Suprapubic skin (tissue), 4 donors: ENCODE measurements at regions not wholly inside any gene's neighbourhood (a gene's known extent, or its start where the extent isn't known, plus 50 kb on each side); places are given as distances from the start of the nearest gene placed in this dataset.

Experiments used
- DNase-seq, 2 donors: peaks; one replicate each; pipeline ENCODE4 v3.0.0-alpha.2; 2019; ENCODE audit warnings: low spot score in 2 of 2
- H3K27ac ChIP-seq: fragments of 200-600 bp; sonication (generic); one replicate; pipeline ENCODE4 v1.5.1; 2019
- H3K27me3 ChIP-seq: fragments of 200-600 bp; sonication (generic); one replicate; pipeline ENCODE4 v1.5.1; 2019
- H3K36me3 ChIP-seq: fragments of 200-600 bp; sonication (generic); one replicate; pipeline ENCODE4 v1.5.1; 2019
- H3K4me1 ChIP-seq: fragments of 200-600 bp; sonication (generic); one replicate; pipeline ENCODE4 v1.5.1; 2019
- H3K4me3 ChIP-seq: fragments of 200-600 bp; sonication (generic); one replicate; pipeline ENCODE4 v1.5.1; 2019; ENCODE audit warnings: mild to moderate bottlenecking
- H3K9me3 ChIP-seq: fragments of 200-600 bp; sonication (generic); one replicate; pipeline ENCODE4 v1.5.1; 2019
- EP300 ChIP-seq: sonication (generic); formaldehyde crosslinking; IDR thresholded peaks from one replicate; pipeline ENCODE4 v1.6.1; 2017; ENCODE audit warnings: antibody characterized with exemption
- POLR2A ChIP-seq, 2 donors: fragments of 450-650 bp; IDR thresholded peaks; one replicate each; pipeline ENCODE4 v1.6.1; 2017; ENCODE audit warnings: antibody characterized with exemption in 2 of 2, mild to moderate bottlenecking in 2 of 2, moderate library complexity in 2 of 2
- POLR2AphosphoS5 ChIP-seq, 3 donors: sonication (generic); formaldehyde crosslinking; IDR thresholded peaks; one replicate each; pipeline ENCODE4 v1.6.1; 2017; ENCODE audit warnings: antibody characterized with exemption in 3 of 3
- WGBS: methylation state at CpG from one replicate; pipeline ENCODE4 v1.1.5; 2018; 5-methylcytosine and 5-hydroxymethylcytosine counted together
- TF ChIP-seq, protein P1 (sequence below), 2 donors: fragments of 200-600 bp in 1 of 2; fragments of 450-650 bp in 1 of 2; sonication (generic) in 1 of 2; IDR thresholded peaks; one replicate each; pipeline ENCODE4 v1.5.1; 2016 to 2019; ENCODE audit warnings: antibody characterized with exemption in 2 of 2, mild to moderate bottlenecking in 1 of 2, moderate library complexity in 1 of 2

DNA sequence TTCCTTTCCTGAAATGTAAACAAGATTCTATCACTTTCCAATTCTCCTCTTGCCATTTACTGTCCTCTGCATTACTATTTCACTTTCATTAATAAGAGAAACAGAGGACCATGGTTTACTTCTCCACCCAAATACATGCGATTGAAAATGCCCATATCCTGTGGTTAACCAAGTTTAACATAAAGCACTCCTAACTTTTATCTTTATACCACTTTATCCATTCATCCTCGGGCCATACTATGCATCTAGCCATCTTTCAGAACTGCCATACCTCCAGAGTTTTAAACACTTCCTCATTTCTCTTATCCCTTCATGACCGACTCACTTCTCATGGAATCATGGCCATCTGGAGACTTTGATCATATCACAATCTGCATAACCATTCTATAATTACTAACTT is 1182.3 kb downstream of the CNTNAP5 start:
- DNase-seq = no peak
- WGBS = 76% methylated on average over 3 of the region's 3 CpGs
- no peak overlapping the region for H3K27ac ChIP-seq
- no peaks in the 10 kb centered on the region for H3K4me1 ChIP-seq
- H3K9me3 ChIP-seq = no peaks in the 10 kb centered on the region
- H3K27me3 ChIP-seq = no peaks in the 10 kb centered on the region
- H3K4me3 ChIP-seq = no peak overlapping the region
- no peaks in the 10 kb centered on the region for H3K36me3 ChIP-seq
- TF ChIP-seq POLR2A (IDR thresholded peaks at IDR 0.05) = no peak
- TF ChIP-seq, protein P1, sequence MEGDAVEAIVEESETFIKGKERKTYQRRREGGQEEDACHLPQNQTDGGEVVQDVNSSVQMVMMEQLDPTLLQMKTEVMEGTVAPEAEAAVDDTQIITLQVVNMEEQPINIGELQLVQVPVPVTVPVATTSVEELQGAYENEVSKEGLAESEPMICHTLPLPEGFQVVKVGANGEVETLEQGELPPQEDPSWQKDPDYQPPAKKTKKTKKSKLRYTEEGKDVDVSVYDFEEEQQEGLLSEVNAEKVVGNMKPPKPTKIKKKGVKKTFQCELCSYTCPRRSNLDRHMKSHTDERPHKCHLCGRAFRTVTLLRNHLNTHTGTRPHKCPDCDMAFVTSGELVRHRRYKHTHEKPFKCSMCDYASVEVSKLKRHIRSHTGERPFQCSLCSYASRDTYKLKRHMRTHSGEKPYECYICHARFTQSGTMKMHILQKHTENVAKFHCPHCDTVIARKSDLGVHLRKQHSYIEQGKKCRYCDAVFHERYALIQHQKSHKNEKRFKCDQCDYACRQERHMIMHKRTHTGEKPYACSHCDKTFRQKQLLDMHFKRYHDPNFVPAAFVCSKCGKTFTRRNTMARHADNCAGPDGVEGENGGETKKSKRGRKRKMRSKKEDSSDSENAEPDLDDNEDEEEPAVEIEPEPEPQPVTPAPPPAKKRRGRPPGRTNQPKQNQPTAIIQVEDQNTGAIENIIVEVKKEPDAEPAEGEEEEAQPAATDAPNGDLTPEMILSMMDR (IDR thresholded peaks at IDR 0.05) = no peak
- TF ChIP-seq EP300 = no peak
- no peak for TF ChIP-seq POLR2AphosphoS5 (IDR thresholded peaks at IDR 0.05)

DNA sequence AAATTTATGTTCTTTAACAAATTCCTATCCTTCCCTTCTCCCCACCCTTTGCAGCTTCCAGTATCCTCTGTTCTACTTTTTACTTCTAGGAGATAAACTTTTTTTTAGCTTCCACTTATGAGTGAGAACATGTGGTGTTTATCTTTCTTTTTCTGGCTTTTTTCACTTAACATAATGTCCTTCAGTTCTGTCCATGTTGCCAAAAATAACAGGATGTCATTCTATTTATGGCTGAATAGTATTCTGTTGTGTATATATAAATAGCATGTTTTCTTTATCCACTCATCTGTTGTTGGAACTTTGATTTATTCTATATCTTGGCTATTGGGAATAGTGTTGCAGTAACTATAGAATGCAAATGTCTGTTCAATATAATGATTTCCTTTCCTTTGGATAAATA is 1191.2 kb downstream of the CNTNAP5 start:
- Histone ChIP-seq H3K9me3 (peaks cover 9% of the 10 kb centered on the region), H3K27me3 (no peaks in the 10 kb centered on the region), H3K36me3 (no peaks in the 10 kb centered on the region), H3K4me3 (no peak overlapping the region), H3K4me1 (no peaks in the 10 kb centered on the region), H3K27ac (no peak overlapping the region)
- TF ChIP-seq, protein P1 (IDR thresholded peaks at IDR 0.05) = no peak
- TF ChIP-seq POLR2AphosphoS5 (IDR thresholded peaks at IDR 0.05) = no peak
- no peak for TF ChIP-seq EP300
- no peak for TF ChIP-seq POLR2A (IDR thresholded peaks at IDR 0.05)
- DNase-seq = no peak

DNA sequence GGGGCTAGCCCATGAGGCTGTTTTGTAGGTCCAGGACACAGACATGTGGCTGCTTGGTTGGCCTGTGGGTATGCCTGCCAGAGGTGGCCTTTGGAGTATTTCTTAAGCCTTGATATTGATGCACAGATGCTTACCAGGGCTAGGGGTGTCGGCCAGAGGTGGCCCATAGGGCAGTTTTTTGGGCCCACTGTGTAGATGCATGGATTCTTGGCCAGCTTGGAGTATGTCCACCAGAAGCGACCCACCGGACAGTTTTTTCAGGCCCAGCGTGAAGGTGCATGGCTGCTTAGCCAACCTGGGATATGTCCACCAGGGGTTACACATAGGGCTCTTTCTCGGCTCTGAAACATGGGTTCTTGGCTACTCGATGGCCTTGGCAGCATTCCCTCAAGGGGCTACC is 1199.1 kb downstream of the CNTNAP5 start:
- Histone ChIP-seq H3K27ac (no peak overlapping the region), H3K4me3 (no peak overlapping the region), H3K9me3 (peaks cover 9% of the 10 kb centered on the region), H3K4me1 (no peaks in the 10 kb centered on the region), H3K27me3 (no peaks in the 10 kb centered on the region), H3K36me3 (no peaks in the 10 kb centered on the region)
- no peak for DNase-seq
- 92% methylated on average over 2 of the region's 6 CpGs for whole genome bisulfite sequencing
- TF ChIP-seq POLR2AphosphoS5 (IDR thresholded peaks at IDR 0.05) (no peak), POLR2A (IDR thresholded peaks at IDR 0.05) (no peak)

DNA sequence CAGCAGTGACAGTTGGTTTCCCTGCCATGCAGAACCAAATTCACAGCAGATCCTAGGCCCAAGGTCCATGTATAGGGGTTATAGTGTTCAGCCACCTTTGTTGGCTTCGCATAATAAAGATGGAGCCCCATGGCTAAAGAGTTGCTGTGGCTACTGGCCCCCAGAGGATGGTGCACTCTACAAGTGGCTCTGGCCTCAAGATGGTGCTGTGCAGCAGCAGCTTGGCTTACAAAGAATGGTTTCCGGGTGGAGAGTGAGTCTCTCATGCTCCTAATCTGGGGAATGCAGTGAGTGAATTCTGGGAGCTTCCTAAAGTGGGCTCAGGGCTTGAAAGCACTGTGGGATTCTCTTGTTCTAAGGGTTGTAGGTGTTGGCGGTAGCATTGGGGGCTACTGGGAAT is 1199.7 kb downstream of the CNTNAP5 start:
- H3K9me3 ChIP-seq = peaks cover 8% of the 10 kb centered on the region
- TF ChIP-seq POLR2A (IDR thresholded peaks at IDR 0.05) (no peak), EP300 (no peak), POLR2AphosphoS5 (IDR thresholded peaks at IDR 0.05) (no peak)
- TF ChIP-seq, protein P1 (IDR thresholded peaks at IDR 0.05) = no peak
- WGBS = 95% methylated on average over 3 of the region's 3 CpGs
- no peaks in the 10 kb centered on the region for H3K27me3 ChIP-seq
- no peak overlapping the region for H3K4me3 ChIP-seq
- H3K36me3 ChIP-seq = no peaks in the 10 kb centered on the region
- H3K27ac ChIP-seq = no peak overlapping the region
- H3K4me1 ChIP-seq = no peaks in the 10 kb centered on the region
- no peak for DNase-seq

DNA sequence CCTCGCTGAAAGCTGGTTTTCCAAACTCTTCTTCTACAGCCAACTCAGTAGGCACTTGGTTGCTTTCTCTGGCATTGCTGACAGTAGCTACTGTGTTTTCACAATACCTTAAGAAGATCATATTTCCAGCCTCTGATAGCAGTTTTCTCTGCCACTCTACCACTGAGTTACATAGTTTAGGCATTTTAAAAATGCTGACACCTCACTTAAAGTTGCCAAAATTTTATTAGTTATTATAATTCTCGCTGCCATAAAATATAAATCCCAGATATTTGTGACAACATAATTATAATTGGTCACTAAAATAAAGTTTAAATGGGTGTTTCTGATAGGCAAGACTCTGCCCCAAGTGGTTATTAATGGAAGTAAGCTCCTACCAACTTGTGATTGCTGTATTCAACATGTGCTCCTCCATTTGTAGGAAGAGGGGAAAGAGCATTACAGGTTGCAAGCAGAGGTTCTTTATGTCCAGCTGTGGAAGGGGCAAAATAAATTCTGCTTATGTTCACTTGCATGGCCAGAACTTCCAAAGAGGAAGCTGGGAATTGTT is 1202.8 kb downstream of the CNTNAP5 start:
- H3K27me3 ChIP-seq = no peaks in the 10 kb centered on the region
- 80% methylated on average over 2 of the region's 2 CpGs for WGBS
- no peak overlapping the region for H3K27ac ChIP-seq
- H3K36me3 ChIP-seq = no peaks in the 10 kb centered on the region
- TF ChIP-seq POLR2A (IDR thresholded peaks at IDR 0.05) = no peak
- TF ChIP-seq, protein P1 (IDR thresholded peaks at IDR 0.05) = no peak
- TF ChIP-seq POLR2AphosphoS5 (IDR thresholded peaks at IDR 0.05) = no peak
- DNase-seq = no peak
- H3K9me3 ChIP-seq = no peaks in the 10 kb centered on the region
- no peak overlapping the region for H3K4me3 ChIP-seq
- H3K4me1 ChIP-seq = no peaks in the 10 kb centered on the region

DNA sequence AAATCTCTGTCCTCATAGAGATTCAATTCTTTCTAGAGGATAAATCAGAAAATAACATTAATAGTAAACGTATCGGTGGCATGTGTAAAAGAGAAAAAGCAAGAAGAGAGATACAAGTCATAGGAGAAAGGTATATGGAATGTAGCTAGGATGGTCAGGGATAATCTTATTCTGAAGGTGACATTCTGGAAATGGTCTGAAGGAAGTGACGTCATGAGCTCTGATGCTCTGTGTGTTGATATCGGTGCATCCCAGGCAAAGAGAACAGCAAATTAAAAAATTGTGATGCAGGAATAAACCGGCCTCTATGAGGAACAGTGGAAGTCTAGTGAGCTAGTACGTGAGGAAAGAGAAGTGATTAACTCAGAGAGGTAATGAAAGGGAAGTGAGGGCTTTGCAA is 1215.8 kb downstream of the CNTNAP5 start:
- TF ChIP-seq EP300 = no peak
- Histone ChIP-seq H3K27ac (no peak overlapping the region), H3K36me3 (no peaks in the 10 kb centered on the region), H3K9me3 (no peaks in the 10 kb centered on the region), H3K4me3 (no peak overlapping the region), H3K4me1 (no peaks in the 10 kb centered on the region), H3K27me3 (no peaks in the 10 kb centered on the region)
- no peak for DNase-seq
- 86% methylated on average over 6 of the region's 6 CpGs for WGBS
